Prostate gland (tissue), 2 donors: ENCODE measurements at regions not wholly inside any gene's neighbourhood (a gene's known extent, or its start where the extent isn't known, plus 50 kb on each side); places are given as distances from the start of the nearest gene placed in this dataset.

Experiments
- POLR2A ChIP-seq: fragments of 450-650 bp; IDR thresholded peaks from one replicate; pipeline ENCODE4 v1.6.1; 2016; ENCODE audit warnings: antibody characterized with exemption, mild to moderate bottlenecking
- TF ChIP-seq, protein P1 (sequence below), 4 experiments: fragments of 200-600 bp in 2 of 4; fragments of 450-650 bp in 2 of 4; sonication (generic) in 2 of 4; IDR thresholded peaks; 1 replicate in 3 of 4; 2 replicates in 1 of 4; pipeline ENCODE4 v1.5.1; 2016 to 2019; ENCODE audit warnings: antibody characterized with exemption in 4 of 4, mild to moderate bottlenecking in 2 of 4, moderate library complexity in 2 of 4

DNA sequence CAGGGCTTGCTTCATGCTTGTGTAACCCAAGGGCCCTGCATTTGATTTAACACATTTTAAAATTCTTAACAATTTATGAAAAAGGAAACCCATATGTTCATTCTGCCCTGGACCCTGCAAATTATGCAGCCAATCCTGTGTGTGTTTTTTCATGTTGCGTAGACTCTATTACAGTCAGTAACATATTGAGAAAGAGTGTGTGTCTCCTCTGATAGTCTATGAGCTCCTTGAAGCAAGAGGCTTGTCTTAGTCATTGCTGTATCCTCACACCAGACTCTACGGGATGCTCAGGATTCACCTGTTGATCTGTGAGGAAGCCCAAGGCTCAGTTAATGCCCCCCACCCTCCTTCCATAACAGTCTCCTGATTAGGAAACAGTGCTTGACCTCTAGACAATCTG lies 177.3 kb upstream of the DMAC1 start:
- TF ChIP-seq, protein P1, sequence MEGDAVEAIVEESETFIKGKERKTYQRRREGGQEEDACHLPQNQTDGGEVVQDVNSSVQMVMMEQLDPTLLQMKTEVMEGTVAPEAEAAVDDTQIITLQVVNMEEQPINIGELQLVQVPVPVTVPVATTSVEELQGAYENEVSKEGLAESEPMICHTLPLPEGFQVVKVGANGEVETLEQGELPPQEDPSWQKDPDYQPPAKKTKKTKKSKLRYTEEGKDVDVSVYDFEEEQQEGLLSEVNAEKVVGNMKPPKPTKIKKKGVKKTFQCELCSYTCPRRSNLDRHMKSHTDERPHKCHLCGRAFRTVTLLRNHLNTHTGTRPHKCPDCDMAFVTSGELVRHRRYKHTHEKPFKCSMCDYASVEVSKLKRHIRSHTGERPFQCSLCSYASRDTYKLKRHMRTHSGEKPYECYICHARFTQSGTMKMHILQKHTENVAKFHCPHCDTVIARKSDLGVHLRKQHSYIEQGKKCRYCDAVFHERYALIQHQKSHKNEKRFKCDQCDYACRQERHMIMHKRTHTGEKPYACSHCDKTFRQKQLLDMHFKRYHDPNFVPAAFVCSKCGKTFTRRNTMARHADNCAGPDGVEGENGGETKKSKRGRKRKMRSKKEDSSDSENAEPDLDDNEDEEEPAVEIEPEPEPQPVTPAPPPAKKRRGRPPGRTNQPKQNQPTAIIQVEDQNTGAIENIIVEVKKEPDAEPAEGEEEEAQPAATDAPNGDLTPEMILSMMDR (IDR thresholded peaks at IDR 0.05) = no peak
- TF ChIP-seq POLR2A = no peak
